SK-MEL-5 (cell line): ENCODE measurements at regions not wholly inside any gene's neighbourhood (a gene's known extent, or its start where the extent isn't known, plus 50 kb on each side); places are given as distances from the start of the nearest gene placed in this dataset.

Experiments used
- DNase-seq: peaks from one replicate; pipeline ENCODE4 v3.0.0-alpha.2; 2016; ENCODE audit warnings: low read depth, low spot score
- in situ Hi-C: cut with HindIII; loops from 2 replicates; pipeline ENCODE4 v1.10.0; 2016; ENCODE audit warnings: low sequenced_read_pairs, high pct_unique_total_duplicates, low pct_unique_long_range_greater_than_20kb

DNA sequence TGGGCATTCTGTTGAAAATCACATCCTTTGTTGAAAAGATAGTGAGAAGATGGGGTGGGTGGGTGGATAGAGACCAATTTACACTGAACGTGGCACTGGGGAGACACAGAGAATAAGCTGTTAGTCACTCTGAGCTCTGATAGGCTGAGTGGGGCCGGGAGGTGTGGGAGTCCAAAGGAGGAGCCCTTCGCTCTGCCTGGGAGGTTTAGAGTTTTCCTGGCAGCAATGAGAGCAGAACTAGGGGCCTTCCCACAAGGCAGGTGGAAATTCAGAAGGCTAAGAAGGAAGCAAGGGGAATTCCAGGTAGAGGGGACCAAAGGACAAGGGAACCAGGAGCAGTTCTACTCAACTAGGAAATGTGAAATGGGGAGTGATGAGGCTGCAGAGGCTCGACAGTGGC is 272.7 kb downstream of the RPLP1 start:
- in situ Hi-C loops: no loop called here
- DNase-seq: no peak

DNA sequence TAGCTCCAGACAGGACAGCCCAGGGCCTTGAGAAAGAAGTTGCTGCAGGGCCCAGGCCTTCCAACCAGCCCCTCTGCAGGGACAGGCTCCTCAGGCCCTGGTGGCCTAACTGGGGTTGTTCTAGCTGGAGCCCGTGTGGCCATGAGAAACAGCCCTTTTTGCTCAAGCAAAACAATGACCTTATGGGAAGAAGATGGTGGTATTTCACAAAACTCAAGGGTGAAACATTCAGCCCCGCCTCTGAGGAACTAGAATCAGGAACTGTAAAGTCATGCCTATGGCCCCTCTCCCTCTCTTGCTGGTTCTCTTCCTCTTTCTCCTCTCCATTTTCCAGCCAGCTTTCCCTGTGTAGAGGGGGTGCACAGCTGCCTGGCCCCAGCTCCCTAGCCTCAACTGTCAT is 273.3 kb downstream of the RPLP1 start:
- no peak for DNase-seq
- in situ Hi-C loops: no loop called here

DNA sequence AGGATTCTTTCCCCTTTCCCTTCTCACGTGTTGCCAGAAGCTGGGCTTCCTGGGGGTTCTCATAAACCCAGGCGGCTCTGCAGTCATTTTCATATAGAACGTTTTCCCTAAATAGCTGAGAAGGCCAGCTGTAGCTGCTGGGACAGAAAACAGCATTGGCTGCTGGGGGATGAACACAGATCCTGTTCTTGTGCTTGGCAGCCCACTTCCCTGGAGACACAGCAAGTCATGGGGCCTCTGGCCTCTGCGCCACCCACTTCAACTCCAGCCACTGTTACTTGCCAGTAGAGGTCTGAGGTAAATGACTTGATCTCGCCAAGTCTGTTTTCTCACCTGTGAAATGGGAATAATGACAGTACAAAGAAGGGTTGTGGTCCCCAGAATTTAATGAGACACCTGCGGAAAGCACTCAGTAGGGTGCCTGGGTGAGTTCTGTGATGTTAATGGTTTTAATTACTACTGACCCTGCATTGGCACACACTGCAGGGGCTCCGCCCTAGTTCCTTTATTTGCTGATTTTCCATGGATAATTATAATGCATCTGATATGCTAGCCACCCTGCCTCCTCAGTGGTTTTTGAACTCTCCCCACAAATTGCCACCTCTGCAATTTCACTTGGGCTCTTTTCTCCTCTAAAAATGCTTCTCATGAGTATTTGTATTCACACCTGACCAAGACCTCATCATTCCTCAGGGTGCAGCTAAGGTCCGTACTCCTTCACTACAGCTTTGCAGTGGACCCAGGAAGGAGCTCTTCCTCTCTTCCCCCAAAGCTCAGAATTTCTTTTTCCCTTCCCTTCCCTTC is 274.7 kb downstream of the RPLP1 start:
- DNase-seq: no peak
- in situ Hi-C loops: no loop called here

DNA sequence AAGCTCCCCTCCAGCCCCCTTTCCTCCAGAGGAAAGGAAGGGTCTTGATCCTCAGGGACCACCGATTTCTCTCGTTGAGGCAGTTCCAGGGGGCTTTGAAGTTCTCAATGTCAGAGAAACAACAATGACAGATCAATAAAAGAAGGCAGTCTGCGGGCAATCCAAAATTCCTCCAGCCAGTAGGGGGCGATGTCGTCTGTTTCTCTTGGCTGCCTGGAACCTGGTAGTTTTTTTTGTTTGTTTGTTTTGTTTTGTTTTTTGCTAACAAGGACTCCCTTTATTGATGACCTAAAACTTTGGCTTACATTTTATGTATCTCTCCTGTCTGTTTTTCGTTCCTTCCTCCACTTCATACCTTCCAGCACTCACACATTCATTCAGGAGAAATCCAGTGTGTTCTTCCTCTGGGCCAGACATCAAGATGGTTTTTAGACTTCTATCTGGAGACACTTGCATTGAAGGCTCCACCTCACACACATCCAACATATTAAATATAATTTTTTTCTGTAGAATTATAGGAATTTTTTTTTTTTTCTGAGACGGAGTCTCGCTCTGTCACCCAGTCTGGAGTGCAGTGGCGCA is 276.6 kb downstream of the RPLP1 start:
- DNase-seq: peak; percentile 44
- in situ Hi-C loops: no loop called here

DNA sequence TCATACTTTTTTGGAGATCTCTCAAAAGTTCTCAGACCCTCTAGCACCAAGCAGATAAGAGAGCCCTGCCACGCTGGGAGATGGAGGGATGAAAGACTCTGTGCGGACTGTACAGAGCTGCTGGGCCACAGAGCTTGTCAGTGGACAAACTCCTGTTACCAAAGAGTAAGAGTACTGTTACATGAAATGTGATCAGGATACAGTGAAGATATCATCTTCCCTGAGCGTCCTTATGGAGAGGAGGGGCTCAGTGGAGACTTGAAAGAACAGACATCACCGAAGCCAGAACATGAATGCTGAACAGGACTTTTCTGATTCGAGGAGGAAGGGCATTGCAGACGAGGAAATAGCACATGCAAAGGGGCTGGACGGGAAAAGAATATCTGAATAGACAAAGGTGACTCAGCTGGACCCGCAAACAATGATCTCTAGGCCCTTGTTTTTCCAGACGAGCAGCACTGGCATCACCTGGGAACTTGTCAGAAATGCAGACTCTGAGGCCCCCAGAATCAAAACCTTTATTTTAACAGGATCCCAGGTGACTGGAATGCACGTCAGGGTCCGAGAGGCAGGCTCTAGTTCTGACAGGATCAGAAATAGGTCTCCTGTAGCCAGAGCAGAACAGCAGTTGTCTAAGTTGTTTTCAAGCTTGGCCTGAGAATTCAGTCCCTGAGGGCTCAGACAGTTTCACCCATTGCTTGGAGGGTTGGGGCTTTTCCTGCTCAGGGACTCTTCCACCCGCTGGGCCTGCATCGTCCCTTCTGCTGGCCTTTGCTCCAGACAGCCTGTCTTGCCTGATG is 277.9 kb downstream of the RPLP1 start:
- no peak for DNase-seq
- in situ Hi-C loops: no loop called here

DNA sequence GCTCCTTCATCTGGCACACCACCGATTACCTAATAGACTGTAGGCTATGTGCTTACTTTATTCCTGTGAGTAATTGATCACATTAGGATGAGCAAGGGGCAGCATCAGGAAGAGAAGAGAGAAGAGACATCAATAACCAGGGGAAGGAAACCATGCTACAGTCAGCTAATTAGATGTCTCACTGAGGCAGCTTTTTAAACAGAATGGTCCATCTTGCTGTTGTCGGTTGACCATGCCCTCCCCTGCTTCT is 278.4 kb downstream of the RPLP1 start:
- DNase-seq: no peak
- in situ Hi-C loops: no loop called here

DNA sequence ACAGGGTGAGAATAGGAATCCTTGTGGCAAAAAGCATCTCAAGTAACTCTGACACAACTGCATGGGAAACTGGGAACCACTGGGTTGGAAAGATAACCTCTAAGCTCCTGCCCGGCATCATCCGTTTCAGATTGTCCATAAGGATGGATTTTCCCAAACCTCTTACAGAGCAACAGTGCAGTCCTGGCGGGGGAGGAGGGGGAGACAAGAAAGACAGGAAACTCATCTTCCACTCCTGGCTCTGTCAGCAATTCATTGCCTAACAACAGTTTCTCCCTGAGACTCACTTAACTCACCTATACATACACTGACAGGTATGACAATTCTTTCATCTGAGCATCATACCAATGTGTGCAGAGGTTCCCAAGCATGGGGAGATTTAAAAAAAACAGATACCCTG is 279.0 kb downstream of the RPLP1 start:
- in situ Hi-C loops: no loop called here
- no peak for DNase-seq

DNA sequence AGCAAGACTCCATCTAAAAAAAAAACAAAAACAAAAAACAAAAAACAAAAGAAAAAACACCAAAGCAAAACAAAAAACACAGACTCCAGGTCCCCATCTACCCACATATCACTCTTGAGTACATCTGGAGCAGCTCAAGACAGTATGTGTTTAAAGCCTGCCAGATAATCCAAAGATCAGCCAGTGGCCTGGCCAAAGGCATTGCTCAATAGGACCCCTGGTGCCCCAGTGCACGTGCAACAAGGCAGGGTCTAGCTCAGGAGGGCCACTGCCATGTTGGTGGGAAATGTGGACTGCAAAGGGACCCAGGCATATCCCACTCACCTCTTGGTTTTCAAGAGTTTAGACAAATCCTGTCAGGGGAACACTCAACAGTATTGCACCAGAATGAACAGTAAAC is 279.5 kb downstream of the RPLP1 start:
- DNase-seq: no peak
- in situ Hi-C loops: no loop called here

DNA sequence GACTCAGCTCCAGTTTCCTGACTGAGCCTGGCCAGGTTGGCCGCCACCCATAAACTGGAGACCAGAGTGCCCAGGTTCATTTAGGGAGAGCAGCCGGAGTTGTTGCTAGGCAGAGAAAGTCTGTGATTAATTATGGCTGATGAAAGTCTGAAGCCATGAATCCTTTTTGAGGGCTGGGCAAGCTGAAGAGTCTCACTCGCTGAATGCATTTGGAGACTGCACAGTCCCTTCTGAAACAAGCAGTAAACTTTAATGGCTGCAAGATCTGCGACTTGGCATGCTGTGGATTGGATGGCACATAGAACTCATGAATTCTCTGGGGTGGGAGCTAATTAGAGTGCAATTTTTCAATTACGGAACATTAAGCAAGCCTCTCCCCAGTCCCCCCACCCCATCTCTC is 282.1 kb downstream of the RPLP1 start:
- in situ Hi-C loops: no loop called here
- no peak for DNase-seq

DNA sequence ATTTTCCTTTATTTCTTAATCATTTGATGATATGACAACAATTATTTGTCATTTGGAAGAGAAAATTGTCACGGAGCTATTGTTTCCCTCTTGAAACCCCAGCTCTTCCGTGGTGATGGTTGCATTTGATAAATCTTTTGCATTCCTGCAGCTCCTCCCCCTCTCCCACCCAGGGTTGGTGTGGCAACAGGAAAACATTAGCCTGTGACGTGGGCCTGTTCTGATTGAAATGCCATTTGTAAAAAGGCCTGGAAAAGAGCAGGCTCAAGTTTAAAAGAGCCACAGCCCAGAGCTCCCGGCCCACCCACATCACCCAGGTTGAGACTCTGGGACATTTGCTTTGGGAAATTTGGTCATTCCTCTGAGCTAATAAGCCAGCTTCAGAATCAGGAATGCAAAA is 282.5 kb downstream of the RPLP1 start:
- in situ Hi-C loops: no loop called here
- no peak for DNase-seq

DNA sequence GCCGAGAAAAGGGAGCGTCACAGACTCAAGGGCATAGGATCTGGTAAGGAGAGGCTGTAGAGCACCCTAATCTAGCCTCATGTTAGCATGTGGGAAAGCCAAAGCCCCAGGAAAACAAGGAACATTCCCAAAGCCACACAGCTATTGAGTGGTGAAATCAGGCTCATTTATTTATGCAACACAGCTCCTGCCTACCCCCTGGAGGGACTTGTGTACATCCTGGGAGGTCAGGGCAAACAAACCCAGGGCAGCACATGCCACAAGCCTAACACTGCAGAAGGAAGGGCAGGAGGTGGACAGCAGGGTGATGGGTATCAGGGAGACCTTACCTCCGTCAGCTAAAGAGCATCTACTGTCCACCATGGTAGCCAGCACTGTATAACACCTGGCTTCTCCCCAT is 283.5 kb downstream of the RPLP1 start:
- in situ Hi-C loops: no loop called here
- no peak for DNase-seq

DNA sequence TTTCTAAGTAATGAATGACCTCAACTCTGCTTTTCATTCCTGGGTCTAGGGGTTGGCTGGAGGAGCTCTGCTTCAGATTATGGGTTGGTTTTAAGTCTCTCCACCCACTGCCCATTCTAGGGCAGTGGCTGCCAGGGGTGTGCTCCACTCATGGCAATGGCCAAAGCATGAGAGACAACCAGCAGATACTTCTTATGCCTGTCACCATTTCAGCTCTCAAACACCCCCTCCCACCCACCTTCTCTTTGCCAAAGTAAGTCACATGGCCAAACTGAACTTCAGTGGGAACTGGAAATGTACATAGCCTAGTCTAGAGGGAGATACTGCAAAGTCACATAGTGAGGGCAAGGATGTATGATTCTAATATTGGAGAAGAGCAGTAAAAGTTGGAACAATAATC is 285.3 kb downstream of the RPLP1 start:
- no peak for DNase-seq
- in situ Hi-C loops: no loop called here

DNA sequence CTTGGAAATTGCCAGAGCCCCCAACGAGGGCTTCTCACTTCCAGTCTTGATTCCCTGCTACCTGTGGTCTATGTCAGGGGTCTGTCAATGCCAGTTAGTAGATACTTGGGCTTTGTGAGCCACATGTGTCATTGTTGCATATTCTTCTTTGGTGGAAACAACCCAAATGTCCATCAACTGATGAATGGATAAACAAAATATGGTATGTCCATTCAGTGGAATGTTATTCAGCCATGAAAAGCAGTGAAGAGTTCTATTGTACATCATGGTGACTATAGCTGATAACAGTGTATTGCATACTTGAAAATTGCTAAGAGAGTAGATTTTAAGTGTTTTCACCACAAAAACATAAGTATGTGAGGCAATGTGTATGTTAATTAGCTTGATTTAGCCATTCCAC is 288.1 kb downstream of the RPLP1 start:
- in situ Hi-C loops: no loop called here
- no peak for DNase-seq

DNA sequence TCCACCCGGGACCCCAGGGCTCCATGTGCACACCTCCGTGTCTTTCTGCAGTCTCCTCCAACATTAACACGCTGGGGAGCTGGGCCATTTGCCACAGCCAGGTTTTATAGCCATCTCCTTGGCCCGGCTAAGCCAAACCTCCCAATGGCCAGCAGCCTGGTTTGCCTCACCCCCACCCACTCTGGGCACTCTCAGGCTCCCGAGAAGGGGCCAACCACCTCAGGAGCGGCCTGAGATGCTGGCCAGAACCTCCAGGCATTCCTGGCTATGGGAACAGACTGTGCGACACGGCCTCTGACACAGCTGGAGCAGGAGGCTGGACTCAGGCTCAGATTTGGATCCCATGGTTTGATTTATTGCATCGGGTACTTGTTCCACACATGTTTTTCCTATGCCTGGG is 289.7 kb downstream of the RPLP1 start:
- in situ Hi-C loops: no loop called here
- DNase-seq: no peak

DNA sequence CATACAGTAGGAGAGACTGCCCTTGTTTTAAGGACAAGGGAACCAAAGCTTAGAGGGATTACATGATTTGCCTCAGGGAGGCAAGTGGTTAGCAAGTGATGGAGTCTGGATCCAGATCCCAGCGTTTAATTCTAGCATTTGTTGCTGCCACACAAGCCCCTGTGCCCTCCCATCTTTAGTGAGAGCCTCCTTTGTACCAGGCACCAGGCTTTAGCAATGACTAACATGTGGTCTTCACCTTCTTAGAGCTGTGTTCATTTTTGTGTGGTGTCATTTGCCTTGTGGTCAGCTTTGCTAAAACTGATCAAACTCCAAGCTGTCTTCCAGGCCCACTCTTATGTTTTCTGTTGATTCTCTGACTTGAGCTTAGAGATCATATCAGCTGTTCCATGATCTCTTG is 290.5 kb downstream of the RPLP1 start:
- DNase-seq: no peak
- in situ Hi-C loops: no loop called here

DNA sequence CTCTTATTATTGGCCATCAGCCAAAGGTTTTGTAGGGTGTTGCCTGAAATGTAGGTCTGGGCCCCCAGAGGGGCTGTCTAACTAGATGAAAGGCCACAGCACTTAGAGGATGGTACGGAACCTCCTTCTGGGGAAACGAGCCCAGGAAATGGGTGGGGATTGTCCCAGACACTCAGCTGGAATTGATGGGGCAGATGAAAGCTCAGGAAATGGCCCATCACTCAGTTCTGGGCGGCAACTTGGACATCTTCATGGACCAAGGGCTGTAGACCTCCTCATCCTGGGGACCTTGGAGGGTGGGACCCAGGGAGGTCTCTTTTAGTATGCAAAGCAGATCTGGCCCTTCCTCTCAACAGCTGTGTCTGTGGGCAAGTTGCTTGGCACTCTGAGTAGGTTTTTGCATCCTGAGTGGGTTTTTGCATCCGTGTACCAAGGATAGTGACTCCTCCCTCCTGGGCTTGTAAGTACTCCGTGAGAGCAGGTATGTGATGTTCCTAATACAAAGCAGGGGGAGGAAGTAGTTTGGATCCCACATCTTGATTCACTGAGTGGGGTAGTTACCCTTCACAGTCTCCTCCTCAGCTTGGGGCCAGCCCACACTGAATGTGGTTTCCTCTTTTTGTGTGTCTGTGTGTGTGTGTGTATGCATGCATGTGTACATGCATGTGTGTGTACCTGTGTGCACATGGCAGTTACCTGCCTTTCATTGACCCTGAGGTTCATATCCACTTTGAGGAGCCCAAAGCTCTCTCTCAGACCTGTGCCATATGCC is 292.0 kb downstream of the RPLP1 start:
- no peak for DNase-seq
- in situ Hi-C loops: no loop called here

DNA sequence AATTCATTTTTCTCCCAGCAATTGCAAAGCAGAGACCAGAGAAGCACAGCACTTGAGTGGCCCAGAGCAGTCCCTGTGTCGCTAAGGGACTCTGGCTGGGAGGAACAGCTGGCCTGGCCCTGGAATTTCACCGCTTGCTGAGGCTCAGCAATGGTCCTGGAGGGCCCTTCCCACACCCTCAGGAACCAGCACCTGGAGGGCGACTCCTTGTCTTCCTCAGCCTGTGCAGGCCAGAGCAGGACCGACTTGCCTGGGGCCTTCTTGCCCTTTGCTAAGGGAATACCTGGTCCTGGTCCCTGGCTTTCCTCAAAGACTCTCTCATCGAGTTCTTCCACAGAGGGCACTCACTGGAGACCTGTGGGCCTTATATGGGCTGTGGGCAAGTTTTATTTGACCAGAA is 294.6 kb downstream of the RPLP1 start:
- DNase-seq: no peak
- in situ Hi-C loops: no loop called here

DNA sequence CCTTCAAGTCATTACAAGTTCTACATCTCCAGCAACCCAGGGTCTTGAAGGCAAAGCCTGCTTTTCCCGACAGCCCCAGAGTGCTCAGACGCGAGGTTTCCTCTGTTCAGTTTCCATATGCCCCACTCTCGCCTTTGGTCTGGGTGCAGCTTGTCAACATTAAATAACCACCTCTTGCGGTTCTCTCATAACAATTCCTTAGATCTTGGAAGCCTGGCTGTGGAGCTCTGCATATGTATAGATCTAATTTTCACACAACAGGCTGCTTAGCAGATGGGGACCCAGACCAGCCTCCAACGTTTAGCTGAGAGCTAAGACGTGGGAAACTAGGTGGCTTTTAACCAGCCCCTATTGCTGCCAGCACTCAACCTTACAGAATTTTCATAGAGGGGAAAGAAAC is 295.5 kb downstream of the RPLP1 start:
- in situ Hi-C loops: no loop called here
- no peak for DNase-seq
